GM10266 (cell line): ENCODE measurements at regions not wholly inside any gene's neighbourhood (a gene's known extent, or its start where the extent isn't known, plus 50 kb on each side); places are given as distances from the start of the nearest gene placed in this dataset.

Experiments used
- DNase-seq: peaks from one replicate; pipeline ENCODE4 v3.0.0; 2012; ENCODE audit errors: extremely low spot score
- TF ChIP-seq, protein P1 (sequence below): IDR thresholded peaks from 2 replicates; pipeline ENCODE4 v1.5.1; 2012; ENCODE audit warnings: mild to moderate bottlenecking, low read depth; ENCODE audit not compliant: control insufficient read depth, insufficient read depth; ENCODE audit errors: missing control alignments

DNA sequence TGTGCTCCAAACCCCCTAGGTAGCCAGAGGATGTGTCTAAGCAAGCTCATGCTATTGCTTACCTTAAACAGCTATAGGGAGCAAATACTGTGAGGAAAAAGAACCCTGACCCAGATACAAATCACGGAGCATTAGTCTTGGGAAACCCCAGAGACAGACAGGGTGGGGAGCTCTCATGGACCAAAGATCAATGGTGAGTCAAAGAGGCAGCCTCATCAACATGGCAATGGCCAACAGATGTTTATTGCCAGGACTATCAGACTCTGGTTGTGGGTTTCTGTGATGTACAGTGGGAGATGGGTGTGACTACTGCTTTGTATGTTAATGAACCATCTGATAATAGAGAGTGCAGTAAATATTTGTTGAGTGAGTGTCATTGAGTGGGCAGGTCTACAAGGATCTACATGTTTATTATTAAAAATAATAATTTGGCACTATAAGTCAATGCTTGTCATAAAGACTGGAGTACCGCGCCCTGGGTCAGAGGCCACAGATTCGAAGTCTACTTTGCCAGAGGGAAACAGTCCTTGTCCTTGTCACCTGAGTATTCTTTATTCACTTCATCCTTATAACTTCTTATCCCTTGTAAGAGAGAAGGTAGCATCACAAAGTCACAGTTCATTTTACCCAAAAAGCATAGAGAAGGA is 56.5 kb upstream of the RAI14 start:
- TF ChIP-seq, protein P1, sequence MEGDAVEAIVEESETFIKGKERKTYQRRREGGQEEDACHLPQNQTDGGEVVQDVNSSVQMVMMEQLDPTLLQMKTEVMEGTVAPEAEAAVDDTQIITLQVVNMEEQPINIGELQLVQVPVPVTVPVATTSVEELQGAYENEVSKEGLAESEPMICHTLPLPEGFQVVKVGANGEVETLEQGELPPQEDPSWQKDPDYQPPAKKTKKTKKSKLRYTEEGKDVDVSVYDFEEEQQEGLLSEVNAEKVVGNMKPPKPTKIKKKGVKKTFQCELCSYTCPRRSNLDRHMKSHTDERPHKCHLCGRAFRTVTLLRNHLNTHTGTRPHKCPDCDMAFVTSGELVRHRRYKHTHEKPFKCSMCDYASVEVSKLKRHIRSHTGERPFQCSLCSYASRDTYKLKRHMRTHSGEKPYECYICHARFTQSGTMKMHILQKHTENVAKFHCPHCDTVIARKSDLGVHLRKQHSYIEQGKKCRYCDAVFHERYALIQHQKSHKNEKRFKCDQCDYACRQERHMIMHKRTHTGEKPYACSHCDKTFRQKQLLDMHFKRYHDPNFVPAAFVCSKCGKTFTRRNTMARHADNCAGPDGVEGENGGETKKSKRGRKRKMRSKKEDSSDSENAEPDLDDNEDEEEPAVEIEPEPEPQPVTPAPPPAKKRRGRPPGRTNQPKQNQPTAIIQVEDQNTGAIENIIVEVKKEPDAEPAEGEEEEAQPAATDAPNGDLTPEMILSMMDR = no peak
- no peak for DNase-seq

DNA sequence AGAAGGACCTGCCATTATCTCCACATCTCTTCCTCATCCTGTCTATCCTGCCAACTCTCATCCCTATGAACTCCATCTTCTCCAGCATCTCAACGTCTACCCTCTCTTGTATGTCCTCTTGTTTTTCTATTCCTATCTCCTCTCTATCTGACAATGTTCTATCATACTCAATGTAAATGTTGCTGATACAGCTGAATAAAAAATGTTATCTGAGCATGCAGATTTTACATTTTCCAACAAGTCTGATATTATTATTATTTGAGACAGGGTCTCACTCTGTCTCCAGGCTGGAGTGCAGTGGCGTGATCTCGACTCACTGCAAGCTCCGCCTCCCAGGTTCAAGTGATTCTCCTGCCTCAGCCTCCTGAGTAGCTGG is 56.0 kb upstream of the RAI14 start:
- TF ChIP-seq, protein P1 = no peak
- no peak for DNase-seq

DNA sequence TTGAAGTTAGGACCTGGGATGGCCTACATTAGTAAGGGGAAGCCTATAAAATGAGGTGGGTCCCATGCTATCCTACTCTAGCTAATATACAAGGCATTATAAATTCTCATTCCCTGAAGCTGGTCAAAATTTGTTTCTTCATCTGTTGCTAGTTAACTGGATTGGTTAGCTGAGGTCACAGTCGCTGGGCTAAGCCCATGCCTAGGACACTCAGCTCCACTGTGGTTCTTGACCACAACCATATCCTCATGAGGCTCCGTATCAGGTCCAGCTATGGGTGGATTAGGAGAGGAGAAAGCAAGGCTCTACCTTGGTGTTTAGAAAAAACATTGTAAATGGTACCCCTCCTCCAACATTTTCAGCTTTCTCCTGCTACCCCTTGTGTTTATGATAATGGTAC is 52.8 kb upstream of the RAI14 start:
- TF ChIP-seq, protein P1 = no peak
- no peak for DNase-seq

DNA sequence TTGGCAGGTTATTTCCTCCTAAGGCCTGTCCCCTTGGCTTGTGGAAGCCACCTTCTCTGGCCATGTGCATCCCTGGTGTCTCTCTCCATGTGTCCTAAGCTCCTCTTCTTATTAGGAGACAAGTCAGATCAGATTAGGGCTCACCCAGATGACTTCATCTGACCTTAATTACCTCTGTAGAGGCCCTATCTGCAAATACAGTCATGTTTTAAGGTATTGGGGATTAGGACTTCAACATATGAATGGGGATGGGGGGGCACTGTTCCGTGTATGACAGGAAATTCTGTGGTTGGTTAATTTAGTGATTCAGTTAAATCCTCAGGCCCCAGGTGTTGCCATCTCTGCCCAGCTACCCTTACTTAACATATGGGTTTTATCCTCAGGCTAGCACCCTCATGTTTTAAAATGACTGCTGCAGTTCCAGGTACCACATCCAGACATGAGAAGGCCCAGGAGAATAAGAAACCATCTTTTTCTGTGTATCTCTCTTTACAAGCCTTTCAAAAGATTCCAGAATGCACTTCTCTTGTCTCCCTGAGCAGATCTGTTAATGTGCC is 51.9 kb upstream of the RAI14 start:
- TF ChIP-seq, protein P1 = no peak
- DNase-seq = no peak

DNA sequence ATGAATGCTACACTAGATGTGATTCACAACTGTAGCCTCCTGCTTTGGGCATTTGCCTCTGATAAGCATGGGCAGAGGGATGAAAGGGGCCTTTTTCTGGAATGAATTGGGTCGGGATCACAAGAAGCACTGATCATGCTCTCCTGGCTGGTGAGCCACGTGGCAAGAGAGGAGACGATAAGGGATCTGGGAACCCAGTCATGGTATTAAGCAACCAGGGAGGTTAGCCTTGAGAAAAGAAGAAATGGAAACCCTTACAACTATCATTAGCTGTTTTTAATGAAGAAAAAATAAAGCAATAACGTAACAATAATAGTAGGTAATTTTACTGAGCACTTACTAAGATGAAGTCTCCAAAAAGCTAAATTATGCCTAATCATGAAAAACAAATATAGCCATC is 50.0 kb upstream of the RAI14 start:
- no peak for DNase-seq
- TF ChIP-seq, protein P1 = no peak
